Gastrocnemius medialis (tissue), 4 donors: ENCODE measurements at regions not wholly inside any gene's neighbourhood (a gene's known extent, or its start where the extent isn't known, plus 50 kb on each side); places are given as distances from the start of the nearest gene placed in this dataset.

ENCODE experiments used
- CTCF ChIP-seq, 5 experiments: fragments of 450-650 bp in 3 of 5; fragments of 200-600 bp in 2 of 5; sonication (generic) in 2 of 5; IDR thresholded peaks in 4 of 5; conservative IDR thresholded peaks in 1 of 5; 1 replicate in 4 of 5; 2 replicates in 1 of 5; pipeline ENCODE4 v1.5.1; 2016 to 2019; ENCODE audit warnings: antibody characterized with exemption in 5 of 5, mild to moderate bottlenecking in 3 of 5, moderate library complexity in 3 of 5
- POLR2A ChIP-seq, 2 donors: fragments of 450-650 bp; IDR thresholded peaks; one replicate each; pipeline ENCODE4 v1.6.1; 2017; ENCODE audit warnings: antibody characterized with exemption in 2 of 2, mild to moderate bottlenecking in 2 of 2, moderate library complexity in 2 of 2

GRCh38 chr2:138444411-138444810, 57.2 kb upstream of the SPOPL start:
- TF ChIP-seq CTCF (IDR thresholded peaks at IDR 0.05 in 4 of 5, conservative IDR thresholded peaks at IDR 0.05 in 1 of 5) (no peak), POLR2A (IDR thresholded peaks at IDR 0.05) (no peak)
